ENCODE measurements at regions not wholly inside any gene's neighbourhood (a gene's known extent, or its start where the extent isn't known, plus 50 kb on each side); places are given as distances from the start of the nearest gene placed in this dataset.
"Not testable (repeated sequence)": the region's sequence is repeated elsewhere in the genome, so short reads cannot be mapped to it uniquely, and the experiment has no call there.

DNA sequence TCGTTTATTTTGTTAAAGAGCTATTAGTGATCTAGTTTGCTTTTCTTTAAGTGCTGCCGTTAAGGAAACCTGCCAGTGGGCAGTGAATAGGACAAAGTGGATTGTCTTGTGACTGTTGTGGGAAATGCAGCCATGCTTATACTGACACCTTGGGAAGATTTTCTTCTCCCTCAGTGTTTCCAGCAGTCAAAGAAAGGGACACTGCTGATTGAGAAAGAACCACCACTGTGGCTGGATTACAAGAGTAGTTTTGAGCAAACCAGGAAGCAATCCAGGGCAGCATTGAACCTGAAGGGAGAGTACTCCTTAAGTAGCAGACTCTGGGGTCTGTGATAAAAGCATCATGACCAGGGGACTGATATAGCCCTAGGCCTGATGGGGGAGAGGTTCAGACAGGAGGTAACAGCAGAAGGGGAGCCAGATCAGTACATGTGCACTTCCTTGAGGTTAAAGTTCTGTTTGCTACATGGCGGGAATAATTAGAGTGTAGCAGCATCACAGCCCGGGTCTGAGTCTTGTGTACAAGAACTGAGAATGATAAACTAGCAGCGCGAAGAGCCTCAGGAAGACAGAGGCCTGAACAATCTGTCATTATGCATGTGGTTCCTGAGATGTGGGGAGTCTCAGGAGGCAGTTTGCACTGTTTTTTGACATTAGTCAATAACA is 167.8 kb downstream of the C11orf91 start:
- POLR2A ChIA-PET, result no interaction called here
- CTCF ChIA-PET, result no interaction called here

DNA sequence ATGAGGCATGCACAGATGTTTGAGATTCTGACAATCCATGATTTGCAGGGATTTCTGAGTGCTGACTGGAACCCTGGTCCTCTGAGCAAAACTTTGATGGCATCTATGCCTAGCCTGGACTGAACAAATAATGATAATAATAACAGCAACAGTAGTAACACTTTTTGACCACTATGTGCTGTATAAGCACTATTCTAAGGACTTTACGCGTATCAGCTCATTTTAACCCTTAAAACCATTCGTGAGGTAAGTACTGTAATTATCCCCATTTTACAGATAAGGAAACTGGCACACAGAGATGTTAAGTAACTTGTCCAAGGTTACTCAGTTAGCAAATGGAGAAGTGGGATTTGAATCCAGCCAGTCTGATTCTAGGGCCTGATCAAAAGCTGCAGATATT is 168.4 kb downstream of the C11orf91 start:
- ChIA-PET CTCF (no interaction called here), POLR2A (no interaction called here)

DNA sequence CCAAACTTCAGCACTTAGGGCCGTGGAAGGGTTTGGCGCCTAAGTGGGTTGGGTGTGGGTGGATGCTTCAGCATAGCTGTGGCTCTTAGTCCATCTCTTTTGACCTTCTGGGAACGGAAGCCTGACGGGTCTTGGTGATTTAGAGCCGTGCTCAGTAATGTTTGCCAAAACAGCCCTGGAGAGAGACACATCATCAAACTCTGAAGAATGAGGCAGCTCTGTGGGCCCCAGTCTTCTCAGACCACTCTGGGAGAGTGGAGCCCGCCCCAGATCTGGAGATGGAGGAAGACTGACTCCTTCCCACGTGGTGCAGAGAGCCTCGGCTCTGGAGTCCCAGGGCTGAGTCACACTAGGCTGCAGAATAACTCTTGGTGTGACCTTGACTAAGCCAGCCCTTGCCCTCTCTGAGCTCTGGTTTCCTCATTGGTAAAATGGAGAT is 168.9 kb downstream of the C11orf91 start:
- POLR2A ChIA-PET, result no interaction called here
- CTCF ChIA-PET, result no interaction called here

DNA sequence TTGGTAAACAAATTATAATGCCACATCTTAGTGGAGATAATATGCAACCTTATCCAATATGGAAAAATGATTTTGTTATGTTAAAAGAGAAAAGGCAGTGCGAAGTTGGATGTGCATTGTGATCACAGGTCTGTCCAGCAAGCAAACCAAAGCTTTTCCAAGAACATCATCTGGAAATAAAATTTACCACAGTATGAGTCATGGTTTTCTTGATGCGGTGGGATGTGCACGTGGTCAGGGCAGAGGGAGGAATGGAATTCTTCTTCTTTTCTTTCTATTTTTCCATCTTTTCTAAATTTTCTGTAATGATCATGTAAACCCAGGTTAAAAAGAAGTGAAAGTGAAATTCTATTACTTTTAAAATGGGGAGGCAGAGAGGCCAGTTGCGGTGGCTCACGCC is 169.8 kb downstream of the C11orf91 start:
- POLR2A ChIA-PET, result no interaction called here

DNA sequence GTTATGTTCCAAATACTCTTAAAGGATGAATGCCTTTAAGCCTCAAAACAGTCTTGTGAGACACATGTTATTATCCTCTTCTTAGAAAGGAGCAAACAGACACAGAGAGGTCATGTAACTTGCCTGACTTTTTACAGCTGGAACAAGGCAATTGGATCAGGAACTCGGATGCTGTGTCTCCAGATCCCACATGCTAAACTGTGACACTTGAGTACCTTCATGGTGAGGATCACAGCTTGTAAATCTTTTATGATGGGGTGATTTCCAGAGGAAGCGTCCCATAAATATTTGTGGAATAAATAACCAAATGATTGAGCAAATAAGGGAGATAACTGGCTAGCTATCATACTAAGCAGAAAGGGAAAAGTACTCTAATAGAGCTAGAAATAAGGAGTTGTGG is 171.2 kb downstream of the C11orf91 start:
- POLR2A ChIA-PET, result no interaction called here
- CTCF ChIA-PET, result interaction anchor here (0.7 kb wide), 1 partner anchor 1066 kb away, joined by 3 read pairs; no protein-coding TSS in a partner anchor

More for the DNA sequence above, 169.8 kb downstream of the C11orf91 start:
- CTCF ChIA-PET, result no interaction called here

DNA sequence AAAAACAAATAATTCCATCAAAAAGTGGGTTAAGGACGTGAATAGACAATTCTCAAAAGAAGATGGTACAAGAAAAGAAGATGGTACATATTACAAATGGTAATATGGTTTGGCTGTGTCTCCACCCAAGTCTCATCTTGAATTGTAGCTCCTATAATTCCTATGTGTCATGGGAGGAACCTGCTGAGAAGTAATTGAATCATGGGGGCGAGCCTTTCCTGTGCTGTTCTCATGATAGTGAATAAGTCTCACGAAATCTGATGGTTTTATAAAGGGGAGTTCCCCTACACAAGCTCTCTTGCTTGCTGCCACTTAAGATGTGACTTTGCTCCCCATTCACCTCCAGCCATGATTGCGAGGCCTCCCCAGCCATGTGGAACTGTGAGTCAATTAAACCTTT is 172.9 kb downstream of the C11orf91 start:
- CTCF ChIA-PET, POLR2A ChIA-PET: not testable (repeated sequence)

DNA sequence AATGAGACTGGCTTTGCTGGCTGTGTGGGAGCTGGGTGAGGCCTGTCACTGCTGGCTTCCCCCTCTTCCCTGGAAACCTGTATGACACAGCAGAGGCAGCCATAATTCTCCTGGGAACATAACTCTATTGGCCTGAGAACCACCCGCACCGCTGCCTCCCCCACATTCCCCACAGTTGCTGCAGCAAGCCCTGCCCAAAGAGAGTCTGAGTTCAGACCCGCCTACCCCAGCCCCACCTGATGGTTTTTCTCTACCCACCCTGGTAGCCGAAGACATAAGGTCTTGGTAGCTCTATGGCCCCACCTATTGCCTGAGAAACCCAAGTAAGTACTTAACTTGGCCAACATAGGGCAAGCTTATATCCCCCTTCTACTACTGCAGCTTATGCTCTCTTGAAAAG is 174.8 kb downstream of the C11orf91 start:
- CTCF ChIA-PET, result no interaction called here
- POLR2A ChIA-PET, result no interaction called here

DNA sequence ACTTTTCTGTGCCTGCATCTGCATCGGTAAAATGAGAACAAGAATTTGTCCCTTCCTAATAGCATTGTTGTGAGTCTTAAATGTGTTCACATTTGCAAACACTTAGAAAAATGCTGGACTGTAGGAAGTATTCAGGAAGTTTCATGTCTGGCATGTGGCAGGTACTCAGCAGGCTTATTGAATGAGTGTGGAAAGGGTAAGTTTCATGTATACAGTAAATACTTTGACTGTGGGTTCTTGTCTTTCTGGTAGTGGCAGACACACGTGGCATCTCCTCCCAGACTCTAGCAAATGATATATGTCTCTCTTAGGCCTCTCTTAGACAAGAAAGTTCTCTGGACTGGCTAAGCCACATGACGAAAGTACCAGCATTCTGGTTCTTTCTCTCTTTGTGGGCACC is 179.2 kb downstream of the C11orf91 start:
- ChIA-PET CTCF (no interaction called here), POLR2A (no interaction called here)

DNA sequence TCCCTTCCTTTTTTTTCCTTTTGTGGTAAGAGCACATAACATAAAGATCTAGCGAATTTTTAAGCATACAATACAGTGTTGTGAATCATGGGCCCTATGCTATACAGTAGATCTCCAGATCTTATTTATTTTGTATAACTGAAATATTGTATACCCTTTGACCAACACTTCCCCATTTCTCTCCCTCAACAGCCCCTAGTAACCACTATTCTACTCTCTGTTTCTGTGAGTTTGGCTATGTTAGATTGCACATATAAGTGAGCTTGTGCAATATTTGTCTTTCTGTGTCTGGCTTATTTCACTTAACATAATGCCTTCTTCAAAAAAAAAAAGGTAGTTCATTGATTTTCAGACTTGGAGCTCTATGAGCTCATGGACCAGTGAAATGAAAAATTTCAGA is 180.5 kb downstream of the C11orf91 start:
- POLR2A ChIA-PET, result no interaction called here
- CTCF ChIA-PET, result no interaction called here

DNA sequence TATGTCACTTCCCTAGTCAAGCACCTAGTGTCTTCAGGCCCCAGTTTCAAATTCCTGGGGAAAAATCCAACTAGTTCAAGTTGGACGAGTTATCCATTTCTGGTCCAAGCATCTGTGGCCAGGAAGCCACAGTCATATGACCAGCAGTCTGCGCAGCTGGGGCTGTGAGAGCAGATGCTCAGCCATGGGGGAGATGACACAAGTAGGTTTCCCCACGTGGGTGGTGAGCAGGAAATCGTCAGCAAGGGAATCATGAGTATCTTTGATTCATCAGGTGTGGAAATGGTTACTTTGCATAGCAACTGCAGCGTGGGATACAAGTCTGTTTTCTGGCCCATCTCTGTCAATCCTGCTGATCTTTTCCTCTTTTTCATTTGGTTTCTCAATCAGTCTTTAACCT is 185.3 kb downstream of the C11orf91 start:
- ChIA-PET CTCF (no interaction called here), POLR2A (no interaction called here)

DNA sequence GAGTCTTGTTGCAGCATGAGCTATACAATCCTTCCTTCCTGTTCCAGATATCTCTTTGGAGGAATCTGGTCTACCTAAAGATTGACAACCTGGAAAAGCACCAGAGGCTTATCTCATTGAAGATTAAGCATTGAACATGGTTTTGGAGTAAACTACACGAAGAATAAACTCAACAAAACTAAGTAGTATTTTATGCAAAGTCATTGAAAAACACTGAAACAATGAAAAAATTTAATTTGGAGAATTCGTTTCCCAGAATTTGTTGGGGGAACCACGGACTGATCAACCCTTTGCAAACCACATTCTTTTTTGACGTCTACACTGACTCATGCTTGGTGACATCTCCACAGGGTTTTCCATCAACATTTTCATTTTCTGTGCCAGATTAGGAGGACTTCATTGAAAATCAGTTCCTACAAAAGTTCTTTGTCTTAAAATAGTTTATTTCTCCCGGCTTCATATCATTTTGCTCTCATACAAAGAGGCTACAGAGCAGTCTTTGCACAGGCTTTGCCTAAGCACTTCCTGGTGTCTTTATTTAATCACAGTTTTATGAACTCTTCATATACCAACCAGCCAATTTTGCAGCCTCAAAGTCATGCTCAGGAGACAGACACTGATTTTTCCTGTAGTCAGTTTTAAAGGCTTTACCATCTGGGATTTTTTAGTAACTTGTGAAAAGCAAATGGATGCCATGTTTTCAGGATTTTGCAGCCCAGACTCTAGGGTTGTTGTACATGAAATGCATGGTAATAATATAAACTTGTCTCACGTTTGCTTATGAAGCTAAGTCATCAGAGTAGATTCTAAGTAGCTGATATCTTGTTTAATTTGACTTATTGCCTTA is 186.3 kb downstream of the C11orf91 start:
- POLR2A ChIA-PET, result no interaction called here
- CTCF ChIA-PET, result no interaction called here

DNA sequence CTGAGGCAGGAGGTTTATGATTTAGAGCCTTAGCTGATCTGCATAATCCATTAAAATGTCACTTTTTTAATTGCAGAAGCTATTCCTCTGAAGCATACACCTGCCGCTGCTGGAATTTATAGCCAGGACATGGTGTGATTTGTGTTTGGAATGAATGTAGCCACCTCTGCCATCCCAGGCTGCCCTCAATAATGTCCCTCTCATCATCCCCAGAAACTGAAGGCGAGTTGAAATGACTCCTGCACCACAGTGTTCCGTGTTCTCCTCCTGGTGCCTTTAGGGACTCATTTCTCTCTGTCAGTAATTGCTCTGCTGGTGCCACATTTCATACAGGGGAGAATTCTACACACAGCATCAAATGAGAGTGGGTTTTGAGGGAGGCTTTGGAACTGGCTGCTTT is 191.0 kb downstream of the C11orf91 start:
- POLR2A ChIA-PET, result no interaction called here

DNA sequence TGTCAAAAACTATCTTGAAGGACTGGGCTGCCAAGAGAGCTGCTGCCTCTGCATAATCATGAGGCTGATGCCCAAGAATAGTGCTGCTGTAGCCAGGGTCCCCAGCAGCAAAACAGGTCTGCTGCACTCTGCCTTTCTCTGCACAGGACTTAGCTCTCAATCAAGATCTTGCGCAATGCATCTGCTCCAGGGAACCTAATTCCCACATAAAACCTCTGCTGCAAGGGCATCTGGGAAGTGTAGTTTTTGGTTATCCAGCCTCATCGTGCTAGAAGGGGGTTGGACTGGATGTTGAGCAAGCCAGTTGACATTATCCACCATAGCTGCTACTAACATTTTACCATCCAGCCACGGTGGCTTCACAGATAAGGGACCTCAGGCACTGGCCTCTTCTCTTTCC is 192.7 kb downstream of the C11orf91 start:
- POLR2A ChIA-PET, result no interaction called here
- CTCF ChIA-PET, result no interaction called here

More for the DNA sequence above, 191.0 kb downstream of the C11orf91 start:
- CTCF ChIA-PET, result no interaction called here

DNA sequence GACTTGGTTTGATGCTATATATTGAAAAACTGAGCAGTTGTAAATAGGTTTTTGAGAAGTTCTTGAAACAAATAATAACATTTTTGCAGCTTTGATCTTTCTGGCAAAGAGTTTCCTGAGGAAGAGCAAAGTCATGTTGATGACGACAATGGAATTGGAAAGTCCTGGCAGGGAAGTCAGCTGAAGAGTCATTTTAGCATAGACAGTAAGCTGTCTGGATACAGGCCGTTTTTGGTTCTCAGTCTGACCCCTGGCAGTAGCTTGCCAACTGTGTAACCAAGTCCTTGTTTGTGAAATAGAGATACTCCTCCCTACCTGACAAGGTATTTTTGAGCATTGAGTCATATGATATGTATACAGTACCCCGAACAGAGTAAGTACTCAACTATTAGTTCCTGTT is 193.3 kb downstream of the C11orf91 start:
- CTCF ChIA-PET, result no interaction called here

DNA sequence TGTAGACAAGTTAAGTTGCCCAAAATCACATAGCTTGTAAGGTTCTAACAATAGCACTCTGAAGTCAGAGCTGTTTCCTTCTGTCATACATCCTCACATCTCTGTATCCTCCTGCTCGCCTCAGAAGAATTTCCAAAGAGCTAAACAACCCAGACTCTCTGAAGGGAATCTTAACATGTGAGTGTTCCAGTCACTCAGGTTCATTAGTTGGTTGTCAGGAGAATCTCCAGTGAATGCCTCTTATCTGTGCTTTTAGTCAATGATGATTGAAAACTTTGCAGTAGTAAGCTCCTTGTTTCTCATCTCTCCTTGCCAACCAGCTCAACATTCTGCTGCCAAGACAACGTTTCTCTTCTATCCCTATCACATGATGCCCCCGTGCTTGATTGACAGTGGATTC is 195.5 kb downstream of the C11orf91 start:
- CTCF ChIA-PET, result interaction anchor here (1.2 kb wide), 1 partner anchor 143 kb away, joined by 4 read pairs; no protein-coding TSS in a partner anchor
- POLR2A ChIA-PET, result no interaction called here

More for the DNA sequence above, 193.3 kb downstream of the C11orf91 start:
- POLR2A ChIA-PET, result no interaction called here

DNA sequence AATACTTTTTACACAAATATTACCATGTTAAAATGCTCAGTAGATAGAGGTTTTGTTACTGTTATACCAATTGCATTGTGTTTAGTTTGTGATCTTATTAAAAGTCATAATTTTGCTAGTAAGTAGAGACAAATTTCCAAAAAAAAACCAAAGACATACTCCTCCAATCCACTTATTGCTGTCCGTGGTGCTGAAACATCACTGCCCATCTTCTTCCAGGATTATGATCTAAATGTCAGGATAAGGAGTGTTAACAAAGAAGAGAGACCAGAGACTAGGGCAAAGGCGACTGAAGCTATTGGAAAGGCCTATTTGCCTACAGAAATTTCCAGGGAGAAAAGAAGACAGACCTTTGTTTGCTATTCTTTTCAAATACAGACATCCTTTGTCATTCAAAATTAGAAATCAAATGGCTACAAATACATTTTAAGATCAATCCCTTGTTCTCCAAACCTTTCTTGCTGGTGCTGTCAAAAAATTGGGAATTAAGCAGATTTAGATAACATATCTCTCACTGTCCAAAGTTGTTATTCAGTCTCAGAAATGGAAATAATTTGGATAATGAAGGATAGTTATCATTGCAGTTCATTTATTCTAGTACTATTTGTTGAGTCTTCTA is 199.7 kb downstream of the C11orf91 start:
- POLR2A ChIA-PET, result no interaction called here
- CTCF ChIA-PET, result no interaction called here

DNA sequence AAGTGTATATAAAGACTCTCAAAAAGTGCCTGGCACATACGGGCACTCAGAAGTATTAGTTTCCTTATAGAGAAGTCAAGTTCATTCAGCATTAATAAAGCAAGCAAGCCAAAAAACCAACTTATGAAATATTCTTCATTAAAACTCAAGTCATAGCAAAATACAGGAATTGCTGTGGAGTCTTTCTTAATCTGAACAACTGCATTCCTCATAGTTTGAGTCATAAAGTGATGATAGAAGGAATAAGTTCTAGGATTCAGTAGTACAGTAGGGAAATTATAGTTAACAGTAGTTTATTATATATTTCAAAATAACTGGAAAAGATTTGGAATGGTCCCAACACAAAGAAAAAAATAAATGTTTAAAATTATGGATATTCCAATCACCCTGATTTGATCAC is 200.3 kb downstream of the C11orf91 start:
- POLR2A ChIA-PET, result no interaction called here
- CTCF ChIA-PET, result no interaction called here

DNA sequence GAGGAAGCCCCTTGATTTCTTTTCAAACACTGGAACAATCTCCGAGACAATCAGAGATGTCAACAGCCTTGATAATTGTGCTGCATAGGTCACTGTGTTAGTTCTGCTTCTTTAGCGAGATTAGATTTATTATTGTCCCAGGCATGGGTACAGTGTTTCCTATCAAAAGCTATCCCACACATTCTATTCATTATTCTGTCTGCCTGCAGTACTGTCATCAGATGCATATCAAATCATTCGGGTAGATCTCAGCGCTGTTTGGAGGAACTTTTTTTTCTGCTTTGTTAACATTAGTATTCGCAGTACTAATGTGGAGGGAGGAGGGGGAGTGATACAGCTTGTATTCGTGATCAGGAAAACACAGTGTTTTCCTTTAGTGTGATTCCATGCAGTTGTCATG is 208.0 kb downstream of the C11orf91 start:
- ChIA-PET POLR2A (no interaction called here), CTCF (no interaction called here)

DNA sequence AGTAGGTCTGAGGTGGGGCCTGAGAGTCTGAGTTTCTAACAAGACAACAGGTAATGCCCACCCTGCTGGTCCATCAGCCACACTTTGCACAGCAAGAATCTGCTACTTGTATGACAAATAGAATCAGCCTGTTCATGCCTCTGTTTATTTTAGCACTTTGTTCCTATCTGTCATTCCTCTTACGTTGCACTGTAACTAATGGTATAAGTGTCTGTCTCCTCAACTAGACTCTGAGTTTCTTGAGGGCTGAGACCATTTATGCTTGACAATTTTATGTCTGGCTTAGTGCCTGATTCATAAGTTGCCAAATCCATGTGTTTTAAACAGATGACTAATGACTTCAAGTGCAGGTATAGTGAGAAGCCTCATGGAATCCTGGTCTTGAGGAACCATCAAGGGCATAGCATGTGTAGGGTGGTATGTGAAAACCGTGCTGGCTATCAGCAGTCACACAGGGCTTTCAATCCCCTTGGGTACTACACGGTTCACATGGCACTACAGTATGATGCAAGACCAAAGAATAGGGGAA is 209.7 kb downstream of the C11orf91 start:
- ChIA-PET CTCF (no interaction called here), POLR2A (no interaction called here)

DNA sequence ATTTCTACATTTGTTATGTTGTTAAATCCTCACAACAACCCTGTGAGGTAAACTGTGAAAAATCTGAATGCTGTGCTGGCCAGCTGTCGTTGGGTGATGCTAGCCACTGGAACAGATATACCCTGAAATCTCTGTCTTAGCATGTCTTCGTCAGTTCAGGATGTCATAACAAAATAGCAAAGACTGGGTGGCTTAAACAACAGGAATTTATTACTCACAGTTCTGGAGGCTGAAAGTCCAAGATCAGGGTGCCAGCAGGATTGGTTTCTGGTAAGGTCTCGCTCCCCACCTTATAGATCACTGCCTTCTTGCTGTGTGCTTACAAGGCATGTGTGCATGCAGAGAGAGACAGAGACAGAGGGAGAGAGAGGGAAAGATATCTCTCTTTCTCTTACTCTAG is 211.7 kb downstream of the C11orf91 start:
- CTCF ChIA-PET, result no interaction called here

DNA sequence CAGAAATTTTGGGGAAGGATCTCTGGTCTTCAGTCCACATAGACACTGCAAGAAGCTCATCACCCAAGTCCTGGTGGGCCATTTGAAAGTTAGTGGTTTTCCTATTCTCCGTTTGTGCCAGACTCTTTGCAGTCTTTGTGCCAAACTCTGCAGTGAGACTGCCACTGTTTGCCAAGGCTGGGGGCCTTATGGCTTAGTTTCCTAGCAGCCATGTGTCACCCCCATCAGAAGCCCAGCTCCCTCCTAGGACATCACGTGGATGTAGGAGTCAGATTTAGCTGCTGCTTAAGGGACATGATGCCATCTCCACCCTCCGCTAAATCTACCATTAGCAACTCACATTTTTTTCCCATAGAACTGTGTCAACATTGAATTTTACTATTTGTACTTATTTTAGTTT is 220.0 kb downstream of the C11orf91 start:
- POLR2A ChIA-PET, result no interaction called here
- CTCF ChIA-PET, result no interaction called here

More for the DNA sequence above, 211.7 kb downstream of the C11orf91 start:
- POLR2A ChIA-PET, result no interaction called here

All from activated CD8-positive, alpha-beta memory T cell treated with anti-CD3 and anti-CD28 coated beads for 36 hours (primary cell).